ENCODE measurements at regions not wholly inside any gene's neighbourhood (a gene's known extent, or its start where the extent isn't known, plus 50 kb on each side); places are given as distances from the start of the nearest gene placed in this dataset.

GRCh38 chr1:79741720-79742421, 735.3 kb upstream of the ADGRL4 start:
- Histone ChIP-seq H3K9ac (ENCODE audit: insufficient read length) (no peak overlapping the region), H3K36me3 (ENCODE audit: insufficient read depth, low read length) (no peaks in the 10 kb centered on the region), H3K9me3 (ENCODE audit: low read depth, low read length) (no peaks in the 10 kb centered on the region), H3K27ac (no peak overlapping the region), H3K4me3 (no peak overlapping the region)
- no peak for DNase-seq (ENCODE audit: low read depth, low spot score)
- no peak for TF ChIP-seq FOXP2 (optimal IDR thresholded peaks at IDR 0.05; ENCODE audit: control extremely low read depth, extremely low read length, insufficient read depth)

GRCh38 chr1:79738101-79738500, 731.6 kb upstream of the ADGRL4 start:
- no peak for DNase-seq (ENCODE audit: low read depth, low spot score)
- TF ChIP-seq EZH2 (IDR thresholded peaks at IDR 0.05) (no peak), FOXP2 (optimal IDR thresholded peaks at IDR 0.05; ENCODE audit: control extremely low read depth, extremely low read length, insufficient read depth) (no peak), POLR2AphosphoS5 (IDR thresholded peaks at IDR 0.05; ENCODE audit: borderline replicate concordance, low read depth, low read length) (no peak)
- Histone ChIP-seq H3K9me3 (ENCODE audit: low read depth, low read length) (no peaks in the 10 kb centered on the region), H3K36me3 (ENCODE audit: insufficient read depth, low read length) (no peaks in the 10 kb centered on the region), H3K4me3 (no peak overlapping the region), H3K27ac (no peak overlapping the region), H3K9ac (ENCODE audit: insufficient read length) (no peak overlapping the region)

GRCh38 chr1:79737193-79737592, 730.7 kb upstream of the ADGRL4 start:
- no peaks in the 10 kb centered on the region for H3K36me3 ChIP-seq (ENCODE audit: insufficient read depth, low read length)
- no peak overlapping the region for H3K27ac ChIP-seq
- DNase-seq (ENCODE audit: low read depth, low spot score) = no peak
- no peak overlapping the region for H3K4me3 ChIP-seq
- TF ChIP-seq POLR2AphosphoS5 (IDR thresholded peaks at IDR 0.05; ENCODE audit: borderline replicate concordance, low read depth, low read length) (no peak), EZH2 (IDR thresholded peaks at IDR 0.05) (no peak), FOXP2 (optimal IDR thresholded peaks at IDR 0.05; ENCODE audit: control extremely low read depth, extremely low read length, insufficient read depth) (no peak)
- H3K9me3 ChIP-seq (ENCODE audit: low read depth, low read length) = no peaks in the 10 kb centered on the region
- no peak overlapping the region for H3K9ac ChIP-seq (ENCODE audit: insufficient read length)

GRCh38 chr1:79732950-79733349, 726.4 kb upstream of the ADGRL4 start:
- TF ChIP-seq POLR2AphosphoS5 (IDR thresholded peaks at IDR 0.05; ENCODE audit: borderline replicate concordance, low read depth, low read length) (no peak), EZH2 (IDR thresholded peaks at IDR 0.05) (no peak), FOXP2 (optimal IDR thresholded peaks at IDR 0.05; ENCODE audit: control extremely low read depth, extremely low read length, insufficient read depth) (no peak)
- Histone ChIP-seq H3K4me3 (no peak overlapping the region), H3K9me3 (ENCODE audit: low read depth, low read length) (no peaks in the 10 kb centered on the region)

GRCh38 chr1:79726911-79727310, 720.4 kb upstream of the ADGRL4 start:
- no peaks in the 10 kb centered on the region for H3K36me3 ChIP-seq (ENCODE audit: insufficient read depth, low read length)
- no peaks in the 10 kb centered on the region for H3K9me3 ChIP-seq (ENCODE audit: low read depth, low read length)
- no peak for DNase-seq (ENCODE audit: low read depth, low spot score)
- no peak overlapping the region for H3K27ac ChIP-seq
- no peak overlapping the region for H3K4me3 ChIP-seq
- TF ChIP-seq POLR2AphosphoS5 (IDR thresholded peaks at IDR 0.05; ENCODE audit: borderline replicate concordance, low read depth, low read length) = no peak
- TF ChIP-seq EZH2 (IDR thresholded peaks at IDR 0.05) = no peak
- no peak overlapping the region for H3K9ac ChIP-seq (ENCODE audit: insufficient read length)

More at GRCh38 chr1:79732950-79733349, 726.4 kb upstream of the ADGRL4 start:
- H3K27ac ChIP-seq = no peak overlapping the region
- no peaks in the 10 kb centered on the region for H3K36me3 ChIP-seq (ENCODE audit: insufficient read depth, low read length)
- no peak for DNase-seq (ENCODE audit: low read depth, low spot score)
- no peak overlapping the region for H3K9ac ChIP-seq (ENCODE audit: insufficient read length)

- no peak overlapping the region for H3K27ac ChIP-seq
- TF ChIP-seq EZH2 (IDR thresholded peaks at IDR 0.05) = no peak
- TF ChIP-seq FOXP2 (optimal IDR thresholded peaks at IDR 0.05; ENCODE audit: control extremely low read depth, extremely low read length, insufficient read depth) = no peak
- no peak for TF ChIP-seq POLR2AphosphoS5 (IDR thresholded peaks at IDR 0.05; ENCODE audit: borderline replicate concordance, low read depth, low read length)
- no peak overlapping the region for H3K4me3 ChIP-seq
- H3K9ac ChIP-seq (ENCODE audit: insufficient read length) = no peak overlapping the region
- H3K9me3 ChIP-seq (ENCODE audit: low read depth, low read length) = no peaks in the 10 kb centered on the region
- no peak for DNase-seq (ENCODE audit: low read depth, low spot score)
- H3K36me3 ChIP-seq (ENCODE audit: insufficient read depth, low read length) = no peaks in the 10 kb centered on the region
These were observed 719.8 kb upstream of the ADGRL4 start for GRCh38 chr1:79726321-79726720.

GRCh38 chr1:79716447-79716846, 709.9 kb upstream of the ADGRL4 start:
- no peak overlapping the region for H3K27ac ChIP-seq
- H3K36me3 ChIP-seq (ENCODE audit: insufficient read depth, low read length) = no peaks in the 10 kb centered on the region
- H3K9ac ChIP-seq (ENCODE audit: insufficient read length) = no peak overlapping the region
- H3K4me3 ChIP-seq = no peak overlapping the region
- TF ChIP-seq FOXP2 (optimal IDR thresholded peaks at IDR 0.05; ENCODE audit: control extremely low read depth, extremely low read length, insufficient read depth) (no peak), POLR2AphosphoS5 (IDR thresholded peaks at IDR 0.05; ENCODE audit: borderline replicate concordance, low read depth, low read length) (no peak), EZH2 (IDR thresholded peaks at IDR 0.05) (no peak)
- DNase-seq (ENCODE audit: low read depth, low spot score) = no peak
- no peaks in the 10 kb centered on the region for H3K9me3 ChIP-seq (ENCODE audit: low read depth, low read length)

- H3K9ac ChIP-seq (ENCODE audit: insufficient read length) = no peak overlapping the region
- DNase-seq (ENCODE audit: low read depth, low spot score) = no peak
- no peaks in the 10 kb centered on the region for H3K9me3 ChIP-seq (ENCODE audit: low read depth, low read length)
- no peak overlapping the region for H3K4me3 ChIP-seq
- no peaks in the 10 kb centered on the region for H3K36me3 ChIP-seq (ENCODE audit: insufficient read depth, low read length)
- no peak overlapping the region for H3K27ac ChIP-seq
- TF ChIP-seq EZH2 (IDR thresholded peaks at IDR 0.05) = no peak
- TF ChIP-seq FOXP2 (optimal IDR thresholded peaks at IDR 0.05; ENCODE audit: control extremely low read depth, extremely low read length, insufficient read depth) = no peak
- no peak for TF ChIP-seq POLR2AphosphoS5 (IDR thresholded peaks at IDR 0.05; ENCODE audit: borderline replicate concordance, low read depth, low read length)
These were observed 708.1 kb upstream of the ADGRL4 start for GRCh38 chr1:79714664-79715063.

GRCh38 chr1:79711001-79711431, 704.5 kb upstream of the ADGRL4 start:
- TF ChIP-seq POLR2AphosphoS5 (IDR thresholded peaks at IDR 0.05; ENCODE audit: borderline replicate concordance, low read depth, low read length) (no peak), FOXP2 (optimal IDR thresholded peaks at IDR 0.05; ENCODE audit: control extremely low read depth, extremely low read length, insufficient read depth) (no peak), EZH2 (IDR thresholded peaks at IDR 0.05) (no peak)
- no peaks in the 10 kb centered on the region for H3K9me3 ChIP-seq (ENCODE audit: low read depth, low read length)
- no peak overlapping the region for H3K9ac ChIP-seq (ENCODE audit: insufficient read length)
- no peaks in the 10 kb centered on the region for H3K36me3 ChIP-seq (ENCODE audit: insufficient read depth, low read length)
- no peak for DNase-seq (ENCODE audit: low read depth, low spot score)
- H3K27ac ChIP-seq = no peak overlapping the region
- H3K4me3 ChIP-seq = no peak overlapping the region

All from SK-N-MC (cell line).